Adrenal gland (tissue), 9 donors: ENCODE measurements at regions not wholly inside any gene's neighbourhood (a gene's known extent, or its start where the extent isn't known, plus 50 kb on each side); places are given as distances from the start of the nearest gene placed in this dataset.

ENCODE experiments used
- DNase-seq, 7 donors: peaks; one replicate each; pipeline ENCODE4 v3.0.0-alpha.2; 2019 to 2020
- H3K27ac ChIP-seq, 5 donors: fragments of 200-600 bp; sonication (generic) in 4 of 5; 1 replicate in 3 of 5; 2 replicates in 2 of 5; pipeline versions ENCODE4 v1.5.1 to v1.8.0; 2016 to 2020; ENCODE audit warnings: mild to moderate bottlenecking in 1 of 5
- H3K27me3 ChIP-seq: fragments of 200-600 bp; 2 replicates; pipeline ENCODE4 v1.8.0; 2021
- H3K36me3 ChIP-seq, 2 donors: fragments of 200-600 bp; replicated peaks in 1 of 2; 1 replicate in 1 of 2; 2 replicates in 1 of 2; pipeline versions ENCODE4 v1.5.1 to v1.8.0; 2018 to 2022
- H3K4me1 ChIP-seq, 2 donors: fragments of 200-600 bp; replicated peaks in 1 of 2; 1 replicate in 1 of 2; 2 replicates in 1 of 2; pipeline versions ENCODE4 v1.5.1 to v1.8.0; 2018 to 2021
- H3K4me3 ChIP-seq, 4 donors: fragments of 200-600 bp; sonication (generic) in 3 of 4; one replicate each; pipeline ENCODE4 v1.5.1; 2016 to 2018
- H3K9me3 ChIP-seq, 3 donors: fragments of 200-600 bp; sonication (generic) in 1 of 3; replicated peaks in 1 of 3; 1 replicate in 2 of 3; 2 replicates in 1 of 3; pipeline versions ENCODE4 v1.5.1 to v1.8.0; 2016 to 2021
- CTCF ChIP-seq, 6 experiments: fragments of 450-650 bp in 4 of 6; fragments of 200-600 bp in 2 of 6; sonication (generic) in 1 of 6; IDR thresholded peaks; 1 replicate in 5 of 6; 2 replicates in 1 of 6; pipeline versions ENCODE4 v1.5.1 to v1.8.0; 2016 to 2021; ENCODE audit warnings: antibody characterized with exemption in 6 of 6, mild to moderate bottlenecking in 2 of 6, moderate library complexity in 1 of 6
- POLR2A ChIP-seq, 2 donors: fragments of 450-650 bp; IDR thresholded peaks; one replicate each; pipeline ENCODE4 v1.6.1; 2017; ENCODE audit warnings: antibody characterized with exemption in 2 of 2, mild to moderate bottlenecking in 2 of 2, moderate library complexity in 1 of 2
- WGBS, 4 donors: extraction: QIAGEN DNeasy Blood & Tissue Kit in 2 of 4; methylation state at CpG; one replicate each; pipeline versions ENCODE4 v1.1.5 to v1.1.7; 2013 to 2017; 5-methylcytosine and 5-hydroxymethylcytosine counted together
- intact Hi-C, 2 donors: fragments of 100-400 bp; cut with DNase I; formaldehyde crosslinking; loops; one replicate each; pipeline versions ENCODE4 v1.14.1 to v1.15.0; 2022 to 2023
- donor health status: healthy with polysubstance abuse.
- donor health status: Bipolar disorder and iron deficiency.
- donor health status: DM: yes; HTN: yes; CAD: no.
- donor health status: DM: no; HTN: no; CAD: no.
- donor health status: DM: no; HTN: no; CAD: no.

DNA sequence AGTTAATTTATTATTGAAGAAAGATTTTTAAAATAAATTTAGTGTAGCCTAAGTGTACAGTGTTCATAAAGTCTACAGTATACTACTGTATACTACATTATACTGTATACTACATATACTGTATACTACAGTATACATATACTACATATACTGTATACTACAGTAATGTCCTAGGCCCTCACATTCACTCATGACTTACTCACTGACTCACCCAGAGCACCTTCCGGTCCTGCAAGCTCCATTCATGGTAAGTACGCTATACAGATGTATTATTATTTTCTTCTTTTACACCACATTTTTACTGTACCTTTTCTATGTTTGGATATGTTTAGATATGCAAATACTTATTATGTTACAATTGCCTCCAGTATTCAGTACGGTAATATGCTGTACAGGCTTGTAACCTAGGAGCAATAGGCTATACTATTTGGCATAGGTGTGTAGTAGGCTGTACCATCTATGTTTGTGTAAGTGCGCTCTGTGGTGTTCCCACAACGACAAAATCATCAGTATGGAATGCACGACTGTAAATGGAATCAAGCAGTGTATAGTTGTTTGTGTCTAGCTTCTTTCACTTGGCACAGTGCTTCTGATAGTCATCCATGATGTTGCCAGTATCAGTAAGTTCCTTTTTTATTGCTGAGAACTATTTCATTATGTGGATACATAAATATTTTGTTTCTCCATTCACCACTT is 245.7 kb downstream of the MTX2 start:
- no peaks in the 10 kb centered on the region for H3K9me3 ChIP-seq
- WGBS, 4 donors: 88 to 91% (median 90%) methylated on average over 6 of the region's 6 CpGs
- no peaks in the 10 kb centered on the region for H3K4me1 ChIP-seq
- H3K4me3 ChIP-seq: no peak overlapping the region
- H3K36me3 ChIP-seq: no peaks in the 10 kb centered on the region
- no peaks in the 10 kb centered on the region for H3K27me3 ChIP-seq
- TF ChIP-seq POLR2A (IDR thresholded peaks at IDR 0.05): no peak
- no peak for TF ChIP-seq CTCF (IDR thresholded peaks at IDR 0.05)
- no peak for DNase-seq
- intact Hi-C loops: no loop called here
- H3K27ac ChIP-seq: no peak overlapping the region

DNA sequence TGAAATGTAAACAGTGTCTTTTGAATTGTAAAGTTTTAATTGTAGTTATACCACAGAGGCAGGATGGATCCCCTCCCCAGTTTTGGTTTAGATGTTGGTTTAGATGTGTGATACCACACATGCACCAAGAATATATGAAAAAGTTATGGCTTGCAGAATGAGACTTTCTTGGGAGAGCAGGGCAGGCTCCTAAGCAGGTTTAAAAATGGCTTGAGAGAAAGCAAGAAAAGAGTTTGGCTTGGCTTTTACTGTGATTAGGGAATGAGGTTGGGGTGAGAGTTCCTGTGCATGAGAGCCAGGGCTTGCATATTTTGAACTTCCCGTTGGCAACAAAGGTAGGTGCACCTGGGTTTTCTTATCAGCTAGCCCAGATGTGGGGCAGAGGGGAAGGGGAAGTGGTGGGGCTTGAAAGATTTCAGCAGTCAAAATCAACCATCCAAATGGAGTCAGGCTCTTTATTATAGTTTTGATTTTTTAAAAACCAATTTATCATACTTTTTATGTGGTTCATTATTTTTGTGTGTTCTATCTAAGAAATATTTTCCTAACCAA is 246.9 kb downstream of the MTX2 start:
- Histone ChIP-seq H3K27me3 (no peaks in the 10 kb centered on the region), H3K4me3 (no peak overlapping the region), H3K9me3 (no peaks in the 10 kb centered on the region), H3K36me3 (no peaks in the 10 kb centered on the region), H3K27ac (no peak overlapping the region), H3K4me1 (no peaks in the 10 kb centered on the region)
- WGBS, 4 donors: 27 to 61% (median 49%) methylated on average over 1 of the region's 1 CpG
- no peak for DNase-seq
- intact Hi-C loops: no loop called here
- TF ChIP-seq POLR2A (IDR thresholded peaks at IDR 0.05) (no peak), CTCF (IDR thresholded peaks at IDR 0.05) (no peak)

- H3K27ac ChIP-seq: no peak overlapping the region
- TF ChIP-seq CTCF (IDR thresholded peaks at IDR 0.05): no peak
- no peak for TF ChIP-seq POLR2A (IDR thresholded peaks at IDR 0.05)
- H3K9me3 ChIP-seq: no peaks in the 10 kb centered on the region
- DNase-seq: peak in 6 of 7 donors; percentile 18 to 60 (median 25)
- H3K4me3 ChIP-seq: no peak overlapping the region
- H3K4me1 ChIP-seq: no peaks in the 10 kb centered on the region
- no peaks in the 10 kb centered on the region for H3K27me3 ChIP-seq
- no peaks in the 10 kb centered on the region for H3K36me3 ChIP-seq
- intact Hi-C loops: no loop called here
- WGBS, 4 donors: 73 to 84% (median 76%) methylated on average over 4 of the region's 4 CpGs
These were observed 249.6 kb downstream of the MTX2 start for GRCh38 chr2:176518823-176519222.

GRCh38 chr2:176521878-176522670 is 252.8 kb downstream of the MTX2 start:
- no peaks in the 10 kb centered on the region for H3K27me3 ChIP-seq
- H3K36me3 ChIP-seq: no peaks in the 10 kb centered on the region
- intact Hi-C loops: no loop called here
- H3K4me3 ChIP-seq: no peak overlapping the region
- H3K9me3 ChIP-seq: no peaks in the 10 kb centered on the region
- no peaks in the 10 kb centered on the region for H3K4me1 ChIP-seq
- no peak for DNase-seq
- H3K27ac ChIP-seq: no peak overlapping the region
- TF ChIP-seq POLR2A (IDR thresholded peaks at IDR 0.05) (no peak), CTCF (IDR thresholded peaks at IDR 0.05) (no peak)
- 58 to 77% (median 68%) methylated on average over 3 of the region's 3 CpGs for WGBS, 4 donors
